Left forelimb (tissue), 1 donor: ENCODE measurements at regions not wholly inside any gene's neighbourhood (a gene's known extent, or its start where the extent isn't known, plus 50 kb on each side); places are given as distances from the start of the nearest gene placed in this dataset.

Source experiments
- DNase-seq: peaks from one replicate; pipeline ENCODE4 v3.0.0-alpha.2; 2018; ENCODE audit warnings: low spot score

DNA sequence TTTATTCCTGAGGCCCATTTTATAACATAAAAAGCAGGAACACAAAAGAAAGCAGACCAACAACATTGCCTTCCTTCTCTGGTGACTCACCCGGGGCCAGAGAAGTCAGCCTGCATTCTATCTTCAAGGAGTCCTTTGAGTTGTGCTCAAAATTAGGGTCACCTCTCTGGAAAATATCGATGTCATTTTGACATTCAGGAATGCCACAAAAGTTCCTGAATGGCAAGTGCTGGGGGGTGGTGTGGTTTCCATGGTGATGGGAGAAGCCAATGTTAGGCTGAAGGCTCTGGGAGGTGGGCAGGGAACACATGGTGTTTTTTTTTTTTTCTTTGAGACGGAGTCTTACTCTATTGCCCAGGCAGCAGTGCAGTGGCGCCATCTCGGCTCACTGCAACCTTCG lies 159.6 kb downstream of the HAPSTR1 start:
- no peak for DNase-seq

DNA sequence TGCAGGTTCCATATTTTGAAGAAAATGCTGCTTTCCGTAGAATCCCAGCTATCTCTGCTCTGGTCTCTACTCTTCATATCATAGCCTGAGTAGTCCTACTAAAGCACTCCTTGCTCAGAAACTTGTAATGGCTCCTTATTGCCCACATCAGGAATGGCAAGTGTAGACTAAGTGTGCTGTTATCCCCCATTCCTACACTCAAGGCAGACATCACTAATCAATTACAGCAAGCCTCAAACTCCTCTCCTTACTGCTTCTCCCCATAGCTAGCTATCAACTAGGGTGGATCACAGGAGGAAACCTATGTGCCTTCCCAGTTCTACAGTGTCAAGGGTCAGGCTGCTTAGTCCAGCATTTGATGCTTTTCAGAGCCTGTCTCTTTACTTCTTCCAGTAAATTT lies 163.4 kb downstream of the HAPSTR1 start:
- no peak for DNase-seq

DNA sequence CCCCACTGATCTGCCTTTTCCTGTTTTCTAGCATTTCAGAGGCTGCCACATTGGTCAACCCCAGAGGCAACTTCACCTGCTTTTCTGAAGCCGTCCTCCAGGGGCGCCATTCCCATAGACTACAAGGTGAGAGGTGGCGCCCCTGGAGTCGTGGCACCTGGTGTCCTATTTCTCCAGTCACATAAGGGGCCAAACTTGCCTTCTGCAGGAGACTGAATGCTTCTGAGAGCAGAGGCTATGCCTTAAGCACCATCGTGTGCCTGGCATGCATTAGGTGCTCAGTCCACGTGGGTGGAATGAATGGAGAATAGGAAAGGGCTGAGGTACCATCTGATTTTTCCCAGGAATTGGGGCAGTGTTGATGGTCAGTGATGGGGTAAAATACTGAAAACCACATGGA lies 164.8 kb downstream of the HAPSTR1 start:
- DNase-seq = no peak

DNA sequence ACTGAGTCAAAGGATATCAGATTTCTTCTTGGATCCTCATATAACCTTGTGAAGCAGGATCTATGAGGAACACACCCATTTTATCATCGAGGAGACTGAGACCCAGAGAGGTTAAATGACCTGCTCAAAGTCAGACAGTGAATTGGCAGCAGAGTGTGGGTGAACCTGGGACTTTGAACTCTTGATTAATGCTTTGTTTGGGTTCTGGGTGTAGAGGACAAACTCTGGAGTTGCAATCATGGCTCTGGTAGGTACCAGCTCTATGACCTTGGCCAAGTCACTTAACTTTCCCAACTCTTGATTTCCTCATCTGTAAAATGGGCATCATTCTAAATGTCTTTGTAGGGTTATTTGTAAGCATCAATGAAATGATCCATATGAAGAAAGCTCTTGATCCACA lies 166.4 kb downstream of the HAPSTR1 start:
- no peak for DNase-seq

DNA sequence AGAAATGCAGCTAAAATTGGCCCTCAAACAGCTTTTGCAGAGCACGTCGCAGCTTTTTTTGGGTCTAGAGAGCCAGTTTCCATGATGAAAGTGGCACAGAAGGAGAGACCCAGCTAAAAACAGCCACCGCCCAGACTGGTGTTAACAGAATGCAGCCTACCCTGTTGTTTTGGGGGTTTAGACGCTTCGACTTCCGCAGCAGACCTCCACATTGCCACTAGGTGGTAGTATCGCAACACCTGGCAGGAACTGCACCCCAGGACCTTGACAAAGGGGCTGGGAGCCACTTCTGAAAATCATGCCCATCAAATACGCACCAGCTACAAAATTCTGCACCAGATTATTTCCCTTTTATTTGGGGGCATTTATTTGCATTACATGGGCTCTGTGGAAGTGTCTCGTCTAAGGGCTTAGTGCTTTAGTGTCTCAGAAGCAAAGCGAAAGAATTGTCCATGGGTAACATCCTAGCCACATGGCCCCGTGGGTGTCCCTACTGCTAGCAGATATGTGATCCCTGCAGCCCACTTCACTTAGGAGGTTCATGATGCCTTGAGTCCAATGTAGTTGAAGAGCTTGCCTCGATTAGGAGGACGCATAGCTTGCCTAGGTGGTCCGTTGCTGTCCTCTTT lies 167.1 kb downstream of the HAPSTR1 start:
- DNase-seq = no peak

DNA sequence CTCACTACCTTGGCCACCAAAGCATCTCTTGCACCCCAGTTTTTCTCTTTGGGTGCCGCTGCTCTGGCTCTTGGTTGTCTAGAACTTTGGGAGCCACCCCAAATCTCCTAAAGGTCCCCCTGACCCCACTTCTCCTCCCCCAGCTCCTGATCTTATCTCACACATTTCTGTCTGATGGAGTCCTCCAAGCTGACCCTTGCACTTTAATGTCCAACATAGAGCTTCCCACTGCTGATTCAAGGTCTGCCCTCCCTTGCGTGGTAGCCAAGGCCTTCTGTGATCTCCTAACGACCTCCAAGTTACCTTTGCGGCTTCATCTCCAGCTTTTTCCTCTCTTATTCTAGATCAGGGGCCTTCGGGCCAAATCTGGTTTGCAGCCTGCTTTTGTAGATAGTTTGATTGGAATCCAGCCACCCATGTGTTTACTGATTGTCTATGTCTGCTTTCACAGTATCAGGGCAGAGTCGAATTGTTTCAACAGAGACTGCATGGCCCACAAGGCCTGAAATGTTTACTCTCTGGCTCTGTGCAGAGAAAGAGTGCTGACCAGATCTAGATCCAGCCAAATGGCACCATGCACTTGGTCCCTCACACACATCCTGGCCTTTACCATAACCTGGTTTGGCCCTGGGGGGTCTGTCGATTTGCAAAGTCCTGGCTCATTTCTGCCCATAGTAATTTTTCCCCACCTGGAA lies 168.6 kb downstream of the HAPSTR1 start:
- DNase-seq = no peak

- DNase-seq = no peak
Measured at GRCh38 chr16:9260666-9261065, 169.2 kb downstream of the HAPSTR1 start.

GRCh38 chr16:9261376-9261775 lies 169.9 kb downstream of the HAPSTR1 start:
- DNase-seq = no peak

DNA sequence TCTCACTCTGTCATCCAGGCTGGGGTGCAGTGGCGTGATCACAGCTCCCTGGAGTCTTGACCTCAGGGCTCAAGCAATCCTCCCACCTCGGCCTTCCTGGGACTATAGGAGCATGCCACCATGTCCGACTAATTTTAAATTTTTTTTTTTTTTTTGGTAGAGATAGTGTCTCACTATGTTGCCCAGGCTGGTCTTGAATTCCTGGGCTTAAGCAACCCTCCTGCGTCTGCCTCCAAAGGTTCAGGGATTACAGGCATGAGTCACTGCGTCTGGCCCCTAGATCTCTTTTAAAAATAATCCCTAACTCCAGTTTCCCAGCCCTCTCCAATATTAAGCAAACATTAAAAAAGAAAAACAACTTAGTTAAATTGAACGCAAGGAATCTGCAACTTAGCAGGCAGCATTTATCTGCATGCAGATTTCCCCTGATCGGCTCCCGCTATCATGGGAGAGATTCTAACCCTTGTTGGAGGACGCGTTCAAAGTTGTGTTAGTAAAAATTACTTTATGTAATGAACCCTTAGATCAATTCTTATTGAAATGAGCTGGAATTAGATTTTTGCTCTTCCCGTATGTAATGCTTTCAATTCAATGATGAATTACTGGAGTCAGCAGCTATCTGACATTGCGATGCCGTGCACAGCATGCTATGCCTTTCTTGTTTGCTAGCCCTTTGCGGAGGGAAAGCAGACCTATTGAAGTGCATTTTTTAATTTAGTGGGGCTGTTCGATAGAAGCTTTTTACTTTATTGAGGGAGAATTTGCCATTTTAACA lies 171.7 kb downstream of the HAPSTR1 start:
- DNase-seq = no peak

- no peak for DNase-seq
Measured at GRCh38 chr16:9264067-9264466, 172.6 kb downstream of the HAPSTR1 start.

DNA sequence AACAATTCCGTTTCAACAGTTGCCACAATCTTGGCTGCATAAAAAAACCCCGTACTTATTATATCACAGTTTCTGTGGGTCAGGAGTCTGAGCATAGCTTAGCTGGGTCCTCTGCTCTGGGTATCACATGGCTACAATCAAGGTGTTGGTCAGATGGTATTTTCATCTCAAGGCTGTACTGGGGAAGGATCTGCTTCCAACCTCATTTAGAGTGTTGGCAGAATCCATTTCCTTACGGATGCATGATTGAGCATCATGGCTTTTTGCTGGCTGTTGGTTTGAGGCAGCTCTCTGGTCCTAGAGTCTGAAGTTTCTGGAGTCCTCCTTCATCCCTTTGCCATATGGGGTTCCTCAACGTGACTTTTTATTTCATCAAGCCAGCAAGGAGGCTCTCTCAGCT lies 177.0 kb downstream of the HAPSTR1 start:
- no peak for DNase-seq

DNA sequence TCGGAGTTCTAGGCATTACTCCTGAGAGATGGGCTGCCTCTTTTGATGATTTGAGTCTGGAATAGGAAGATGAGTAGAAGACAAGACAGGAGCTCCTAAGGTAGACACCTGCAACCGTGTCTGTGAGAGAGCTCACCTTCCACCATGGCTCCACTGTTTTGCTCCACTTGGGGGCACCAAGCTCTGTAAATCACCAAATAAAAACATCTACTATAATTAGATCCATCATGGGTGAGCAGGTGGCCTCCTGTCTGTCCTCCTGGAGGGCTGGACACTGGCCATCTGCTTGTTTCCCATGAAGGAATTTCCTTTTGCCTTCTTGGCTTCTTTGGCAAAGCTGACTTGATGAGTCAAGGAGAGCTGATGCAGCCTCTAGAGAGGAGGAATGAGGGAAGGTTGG lies 179.0 kb downstream of the HAPSTR1 start:
- DNase-seq = no peak

DNA sequence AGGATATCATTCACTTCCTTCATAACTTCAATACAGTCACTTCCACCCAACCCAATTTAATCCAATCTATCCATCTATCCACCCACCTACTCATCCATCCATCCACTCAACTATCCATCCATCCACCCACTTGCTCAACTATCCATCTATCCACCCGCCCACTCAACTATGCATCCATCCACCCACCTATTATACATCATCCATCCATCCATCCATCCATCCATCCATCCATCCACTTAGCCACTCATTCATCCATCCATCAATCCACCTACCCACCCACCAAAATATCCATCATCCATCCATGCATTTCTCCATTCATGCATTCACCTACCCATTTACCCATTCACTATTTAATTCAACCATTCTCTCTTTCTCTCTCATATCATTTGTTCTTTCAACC lies 179.5 kb downstream of the HAPSTR1 start:
- no peak for DNase-seq

DNA sequence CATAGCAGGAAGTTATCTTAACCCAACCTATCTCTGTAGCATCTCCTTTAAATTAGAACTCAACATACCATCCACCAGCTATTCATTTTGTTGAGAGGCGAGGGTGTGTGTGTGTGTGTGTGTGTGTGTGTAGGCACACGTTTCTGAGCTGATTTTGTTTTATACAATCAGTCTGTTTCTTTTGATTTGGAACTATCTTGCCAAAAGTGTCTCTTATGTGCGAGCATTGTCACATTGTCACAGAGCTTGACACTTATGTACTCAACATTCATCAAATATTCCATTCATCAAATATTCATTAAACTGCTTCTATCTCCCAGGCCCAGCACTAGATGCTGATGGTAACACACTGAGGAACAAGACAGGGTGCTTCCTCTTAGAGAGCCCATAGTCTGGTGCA lies 180.4 kb downstream of the HAPSTR1 start:
- DNase-seq = no peak

DNA sequence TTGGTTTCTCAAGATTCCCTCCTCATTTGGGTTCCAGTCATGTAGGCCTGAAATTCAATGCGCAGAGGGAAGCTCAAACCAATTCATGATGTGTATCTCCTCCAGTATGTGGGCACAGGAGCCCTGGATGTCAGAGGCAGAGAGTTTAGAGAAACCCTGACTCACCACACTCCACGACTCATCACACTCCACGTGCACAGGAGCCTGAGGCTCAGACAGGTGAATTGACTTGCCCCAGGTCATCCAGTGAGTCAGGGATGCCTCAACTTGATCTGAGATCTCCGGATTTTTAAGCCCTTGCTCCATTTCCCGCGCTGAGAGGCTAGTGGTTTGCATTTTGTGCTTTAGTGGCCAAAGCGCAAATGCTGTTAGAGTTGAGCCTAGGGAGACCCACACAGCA lies 183.9 kb downstream of the HAPSTR1 start:
- DNase-seq = no peak

DNA sequence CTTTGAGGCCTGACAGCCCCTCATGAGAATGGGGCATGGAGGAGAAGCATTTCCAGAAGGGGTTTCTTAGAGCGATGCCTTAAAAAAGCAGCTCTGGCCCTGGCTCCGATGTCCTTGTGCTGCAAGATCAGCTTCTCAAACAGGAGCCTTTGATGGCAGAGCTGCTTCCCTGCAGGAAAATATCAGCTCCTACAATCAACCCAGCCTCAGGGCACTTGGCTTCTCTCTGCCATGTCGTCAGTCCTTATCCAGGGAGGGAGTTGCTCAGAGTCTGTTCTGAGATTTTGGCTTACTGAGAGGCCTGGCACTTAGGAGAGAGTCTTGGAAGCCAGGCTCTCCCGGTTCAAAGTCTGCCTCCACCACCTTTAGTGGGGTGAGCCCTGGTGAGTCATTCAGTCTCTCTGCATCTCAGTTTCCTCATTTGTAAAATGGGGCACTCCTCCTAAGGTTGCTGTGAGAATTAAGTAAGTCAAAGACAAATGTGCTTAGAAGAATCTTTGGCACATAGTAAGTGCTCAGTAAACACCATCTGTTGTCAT lies 184.4 kb downstream of the HAPSTR1 start:
- no peak for DNase-seq

- no peak for DNase-seq
Measured at GRCh38 chr16:9279291-9280068, 188.0 kb downstream of the HAPSTR1 start.

DNA sequence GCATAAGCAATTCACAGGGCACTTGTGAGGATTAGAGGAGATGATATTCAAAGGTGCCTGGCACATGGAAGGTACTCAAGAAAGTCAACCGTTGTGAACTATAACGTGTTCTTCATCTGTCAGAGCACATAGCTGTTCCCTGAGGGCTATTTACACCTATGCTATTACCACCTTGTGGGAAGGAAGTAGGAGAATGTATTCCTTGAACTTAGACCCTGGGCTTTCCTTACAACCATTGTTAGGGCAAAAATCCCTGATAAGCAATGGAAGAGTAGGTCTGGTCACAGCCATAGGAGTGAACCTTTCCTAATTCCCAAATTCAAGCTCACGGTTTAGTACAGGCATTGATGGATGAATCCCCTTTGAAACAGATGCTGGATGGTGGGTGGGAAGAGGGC lies 188.6 kb downstream of the HAPSTR1 start:
- no peak for DNase-seq

- DNase-seq = no peak
Measured at GRCh38 chr16:9286930-9287329, 195.5 kb downstream of the HAPSTR1 start.

- no peak for DNase-seq
Measured at GRCh38 chr16:9296271-9296590, 204.8 kb downstream of the HAPSTR1 start.

GRCh38 chr16:9297437-9298113 lies 206.1 kb downstream of the HAPSTR1 start:
- no peak for DNase-seq

- no peak for DNase-seq
Measured at GRCh38 chr16:9300252-9300651, 208.8 kb downstream of the HAPSTR1 start.
